ENCODE measurements at regions not wholly inside any gene's neighbourhood (a gene's known extent, or its start where the extent isn't known, plus 50 kb on each side); places are given as distances from the start of the nearest gene placed in this dataset.

DNA sequence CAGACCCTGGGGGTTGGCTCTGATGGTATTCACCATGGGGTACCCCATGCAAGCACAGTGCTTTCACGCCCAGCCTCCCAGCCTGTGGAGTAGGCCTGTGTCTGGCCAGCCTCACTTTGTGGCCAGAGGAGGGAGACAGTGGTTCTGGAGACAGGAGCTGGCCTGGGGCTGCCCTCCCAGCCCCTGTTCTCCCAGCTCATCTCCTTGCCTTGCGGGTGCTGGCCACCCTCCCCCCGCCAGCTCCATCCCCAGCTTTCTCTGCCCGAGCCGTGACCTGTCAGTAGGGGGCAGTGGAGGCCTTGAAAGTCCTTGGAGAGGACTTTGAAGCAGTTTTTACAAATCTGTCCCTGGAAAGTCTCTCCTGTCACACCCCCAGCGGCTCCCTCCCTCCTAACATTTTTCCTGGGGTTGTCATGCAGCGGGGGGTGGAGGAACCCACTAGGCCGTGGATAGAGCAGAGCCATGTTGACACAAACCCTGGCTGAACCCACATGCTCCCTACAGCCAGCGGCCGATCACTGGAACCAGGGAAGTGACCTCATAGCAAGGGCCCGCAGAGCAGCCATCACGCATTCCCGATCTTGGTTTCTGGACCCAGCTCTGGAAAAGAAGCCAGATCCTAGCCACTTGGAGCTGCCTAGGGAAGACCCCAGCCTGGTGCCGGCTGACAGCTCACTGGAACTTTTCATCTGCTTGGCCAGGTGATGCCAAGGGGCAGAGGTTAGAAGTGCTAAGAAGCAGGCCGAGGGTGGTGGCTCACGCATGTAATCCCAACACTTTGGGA lies 289.4 kb downstream of the SEC14L1 start (continued):
- TF ChIP-seq, protein P1, sequence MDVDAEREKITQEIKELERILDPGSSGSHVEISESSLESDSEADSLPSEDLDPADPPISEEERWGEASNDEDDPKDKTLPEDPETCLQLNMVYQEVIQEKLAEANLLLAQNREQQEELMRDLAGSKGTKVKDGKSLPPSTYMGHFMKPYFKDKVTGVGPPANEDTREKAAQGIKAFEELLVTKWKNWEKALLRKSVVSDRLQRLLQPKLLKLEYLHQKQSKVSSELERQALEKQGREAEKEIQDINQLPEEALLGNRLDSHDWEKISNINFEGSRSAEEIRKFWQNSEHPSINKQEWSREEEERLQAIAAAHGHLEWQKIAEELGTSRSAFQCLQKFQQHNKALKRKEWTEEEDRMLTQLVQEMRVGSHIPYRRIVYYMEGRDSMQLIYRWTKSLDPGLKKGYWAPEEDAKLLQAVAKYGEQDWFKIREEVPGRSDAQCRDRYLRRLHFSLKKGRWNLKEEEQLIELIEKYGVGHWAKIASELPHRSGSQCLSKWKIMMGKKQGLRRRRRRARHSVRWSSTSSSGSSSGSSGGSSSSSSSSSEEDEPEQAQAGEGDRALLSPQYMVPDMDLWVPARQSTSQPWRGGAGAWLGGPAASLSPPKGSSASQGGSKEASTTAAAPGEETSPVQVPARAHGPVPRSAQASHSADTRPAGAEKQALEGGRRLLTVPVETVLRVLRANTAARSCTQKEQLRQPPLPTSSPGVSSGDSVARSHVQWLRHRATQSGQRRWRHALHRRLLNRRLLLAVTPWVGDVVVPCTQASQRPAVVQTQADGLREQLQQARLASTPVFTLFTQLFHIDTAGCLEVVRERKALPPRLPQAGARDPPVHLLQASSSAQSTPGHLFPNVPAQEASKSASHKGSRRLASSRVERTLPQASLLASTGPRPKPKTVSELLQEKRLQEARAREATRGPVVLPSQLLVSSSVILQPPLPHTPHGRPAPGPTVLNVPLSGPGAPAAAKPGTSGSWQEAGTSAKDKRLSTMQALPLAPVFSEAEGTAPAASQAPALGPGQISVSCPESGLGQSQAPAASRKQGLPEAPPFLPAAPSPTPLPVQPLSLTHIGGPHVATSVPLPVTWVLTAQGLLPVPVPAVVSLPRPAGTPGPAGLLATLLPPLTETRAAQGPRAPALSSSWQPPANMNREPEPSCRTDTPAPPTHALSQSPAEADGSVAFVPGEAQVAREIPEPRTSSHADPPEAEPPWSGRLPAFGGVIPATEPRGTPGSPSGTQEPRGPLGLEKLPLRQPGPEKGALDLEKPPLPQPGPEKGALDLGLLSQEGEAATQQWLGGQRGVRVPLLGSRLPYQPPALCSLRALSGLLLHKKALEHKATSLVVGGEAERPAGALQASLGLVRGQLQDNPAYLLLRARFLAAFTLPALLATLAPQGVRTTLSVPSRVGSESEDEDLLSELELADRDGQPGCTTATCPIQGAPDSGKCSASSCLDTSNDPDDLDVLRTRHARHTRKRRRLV (CRISPR knock-in tag; IDR thresholded peaks at IDR 0.05): no peak
- TF ChIP-seq THAP9 (CRISPR knock-in tag; IDR thresholded peaks at IDR 0.05; ENCODE audit: borderline replicate concordance) (no peak), FOXA3 (CRISPR knock-in tag; IDR thresholded peaks at IDR 0.05) (peak; percentile 96), ZNF574 (CRISPR knock-in tag; IDR thresholded peaks at IDR 0.05) (peak; percentile 58; the same call in 1 of the 2 replicates), ZNF460 (CRISPR knock-in tag; IDR thresholded peaks at IDR 0.05; ENCODE audit: borderline replicate concordance) (peak; percentile 33; the same call in 1 of the 2 replicates), NCOR1 (IDR thresholded peaks at IDR 0.05; ENCODE audit: borderline replicate concordance, low read length) (peak; percentile 52; the same call in 1 of the 2 replicates)
- TF ChIP-seq, protein P2, sequence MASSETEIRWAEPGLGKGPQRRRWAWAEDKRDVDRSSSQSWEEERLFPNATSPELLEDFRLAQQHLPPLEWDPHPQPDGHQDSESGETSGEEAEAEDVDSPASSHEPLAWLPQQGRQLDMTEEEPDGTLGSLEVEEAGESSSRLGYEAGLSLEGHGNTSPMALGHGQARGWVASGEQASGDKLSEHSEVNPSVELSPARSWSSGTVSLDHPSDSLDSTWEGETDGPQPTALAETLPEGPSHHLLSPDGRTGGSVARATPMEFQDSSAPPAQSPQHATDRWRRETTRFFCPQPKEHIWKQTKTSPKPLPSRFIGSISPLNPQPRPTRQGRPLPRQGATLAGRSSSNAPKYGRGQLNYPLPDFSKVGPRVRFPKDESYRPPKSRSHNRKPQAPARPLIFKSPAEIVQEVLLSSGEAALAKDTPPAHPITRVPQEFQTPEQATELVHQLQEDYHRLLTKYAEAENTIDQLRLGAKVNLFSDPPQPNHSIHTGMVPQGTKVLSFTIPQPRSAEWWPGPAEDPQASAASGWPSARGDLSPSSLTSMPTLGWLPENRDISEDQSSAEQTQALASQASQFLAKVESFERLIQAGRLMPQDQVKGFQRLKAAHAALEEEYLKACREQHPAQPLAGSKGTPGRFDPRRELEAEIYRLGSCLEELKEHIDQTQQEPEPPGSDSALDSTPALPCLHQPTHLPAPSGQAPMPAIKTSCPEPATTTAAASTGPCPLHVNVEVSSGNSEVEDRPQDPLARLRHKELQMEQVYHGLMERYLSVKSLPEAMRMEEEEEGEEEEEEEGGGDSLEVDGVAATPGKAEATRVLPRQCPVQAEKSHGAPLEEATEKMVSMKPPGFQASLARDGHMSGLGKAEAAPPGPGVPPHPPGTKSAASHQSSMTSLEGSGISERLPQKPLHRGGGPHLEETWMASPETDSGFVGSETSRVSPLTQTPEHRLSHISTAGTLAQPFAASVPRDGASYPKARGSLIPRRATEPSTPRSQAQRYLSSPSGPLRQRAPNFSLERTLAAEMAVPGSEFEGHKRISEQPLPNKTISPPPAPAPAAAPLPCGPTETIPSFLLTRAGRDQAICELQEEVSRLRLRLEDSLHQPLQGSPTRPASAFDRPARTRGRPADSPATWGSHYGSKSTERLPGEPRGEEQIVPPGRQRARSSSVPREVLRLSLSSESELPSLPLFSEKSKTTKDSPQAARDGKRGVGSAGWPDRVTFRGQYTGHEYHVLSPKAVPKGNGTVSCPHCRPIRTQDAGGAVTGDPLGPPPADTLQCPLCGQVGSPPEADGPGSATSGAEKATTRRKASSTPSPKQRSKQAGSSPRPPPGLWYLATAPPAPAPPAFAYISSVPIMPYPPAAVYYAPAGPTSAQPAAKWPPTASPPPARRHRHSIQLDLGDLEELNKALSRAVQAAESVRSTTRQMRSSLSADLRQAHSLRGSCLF (CRISPR knock-in tag; IDR thresholded peaks at IDR 0.05; ENCODE audit: borderline replicate concordance): no peak
- TF ChIP-seq, protein P3, sequence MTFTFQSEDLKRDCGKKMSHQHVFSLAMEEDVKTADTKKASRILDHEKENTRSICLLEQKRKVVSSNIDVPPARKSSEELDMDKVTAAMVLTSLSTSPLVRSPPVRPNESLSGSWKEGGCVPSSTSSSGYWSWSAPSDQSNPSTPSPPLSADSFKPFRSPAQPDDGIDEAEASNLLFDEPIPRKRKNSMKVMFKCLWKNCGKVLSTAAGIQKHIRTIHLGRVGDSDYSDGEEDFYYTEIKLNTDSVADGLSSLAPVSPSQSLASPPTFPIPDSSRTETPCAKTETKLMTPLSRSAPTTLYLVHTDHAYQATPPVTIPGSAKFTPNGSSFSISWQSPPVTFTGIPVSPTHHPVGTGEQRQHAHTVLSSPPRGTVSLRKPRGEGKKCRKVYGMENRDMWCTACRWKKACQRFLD (CRISPR knock-in tag; IDR thresholded peaks at IDR 0.05; ENCODE audit: borderline replicate concordance): no peak

Measured in HepG2 (cell line).